Stromal cell of bone marrow (primary cell): ENCODE measurements at regions not wholly inside any gene's neighbourhood (a gene's known extent, or its start where the extent isn't known, plus 50 kb on each side); places are given as distances from the start of the nearest gene placed in this dataset.
A peak's percentile ranks its signal among the peaks of the same experiment; 100 is the strongest.
"Not testable (repeated sequence)": the region's sequence is repeated elsewhere in the genome, so short reads cannot be mapped to it uniquely, and the experiment has no call there.

Source experiments
- DNase-seq: peaks from one replicate; pipeline ENCODE4 v3.0.0-alpha.2; 2012; ENCODE audit warnings: low read depth

- DNase-seq, result no peak
Observed at GRCh38 chr3:107150675-107151074, 226.6 kb upstream of the CCDC54 start.

- no peak for DNase-seq
Observed at GRCh38 chr3:107153981-107154380, 223.3 kb upstream of the CCDC54 start.

- DNase-seq, result no peak
Observed at GRCh38 chr3:107172411-107172810, 204.8 kb upstream of the CCDC54 start.

- no peak for DNase-seq
Observed at GRCh38 chr3:107184375-107184774, 192.9 kb upstream of the CCDC54 start.

- DNase-seq, result no peak
Observed at GRCh38 chr3:107188262-107188661, 189.0 kb upstream of the CCDC54 start.

GRCh38 chr3:107189158-107189791 is 188.0 kb upstream of the CCDC54 start:
- no peak for DNase-seq

DNA sequence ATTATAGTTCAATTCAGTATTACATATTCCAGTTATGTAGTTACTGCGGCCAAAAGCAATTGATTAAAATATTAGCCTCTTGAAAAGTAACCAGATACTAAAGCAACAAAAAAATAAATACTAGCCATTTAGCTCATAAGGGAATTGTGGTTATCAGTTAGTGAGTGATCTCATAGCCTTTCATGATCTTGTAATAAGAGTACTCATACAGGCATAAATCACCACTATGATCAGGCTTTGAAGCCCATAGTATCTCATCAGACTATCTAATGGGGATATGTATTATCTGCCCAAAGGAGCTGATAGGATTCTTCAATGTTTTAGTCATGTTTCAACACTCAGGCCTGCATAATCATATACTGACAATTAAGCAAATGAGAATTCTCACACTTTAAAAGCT is 184.1 kb upstream of the CCDC54 start:
- no peak for DNase-seq

- peak; percentile 78 for DNase-seq
Observed at GRCh38 chr3:107198581-107199181, 178.6 kb upstream of the CCDC54 start.

DNA sequence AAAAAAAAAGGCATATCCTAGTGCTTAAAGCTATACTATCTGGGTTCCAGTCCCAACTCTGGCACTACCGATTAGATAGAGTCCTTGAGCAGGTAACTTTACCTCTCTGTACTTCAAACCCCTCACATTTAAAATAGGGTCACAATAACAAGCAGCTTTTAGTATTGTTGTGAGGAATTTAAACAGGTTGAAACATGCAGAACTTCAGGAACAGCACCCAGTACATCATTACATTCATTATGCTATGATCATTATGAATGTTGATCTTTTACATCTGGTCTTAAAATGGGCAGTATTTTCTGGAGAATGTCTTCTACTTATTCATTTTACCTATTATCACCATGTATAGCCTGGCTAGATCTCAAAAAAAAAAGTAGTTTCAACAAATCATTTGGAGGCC is 176.1 kb upstream of the CCDC54 start:
- no peak for DNase-seq

DNA sequence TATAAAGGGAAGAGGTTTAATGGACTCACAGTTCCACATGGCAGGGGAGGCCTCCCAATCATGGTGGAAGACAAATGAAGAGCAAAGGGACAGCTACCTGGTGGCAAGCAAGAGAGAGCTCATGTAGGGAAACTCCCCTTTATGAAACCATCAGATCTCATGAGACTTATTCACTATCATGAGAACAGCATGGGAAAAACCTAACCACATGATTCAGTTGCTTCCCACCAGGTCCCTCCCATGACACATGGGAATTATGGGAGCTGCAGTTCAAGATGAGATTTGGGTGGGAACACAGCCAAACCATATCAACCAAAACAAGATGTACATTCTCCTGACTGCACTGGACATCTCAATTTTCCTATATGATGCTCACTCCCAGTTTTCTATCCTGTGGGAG is 174.4 kb upstream of the CCDC54 start:
- DNase-seq, result not testable (repeated sequence)

DNA sequence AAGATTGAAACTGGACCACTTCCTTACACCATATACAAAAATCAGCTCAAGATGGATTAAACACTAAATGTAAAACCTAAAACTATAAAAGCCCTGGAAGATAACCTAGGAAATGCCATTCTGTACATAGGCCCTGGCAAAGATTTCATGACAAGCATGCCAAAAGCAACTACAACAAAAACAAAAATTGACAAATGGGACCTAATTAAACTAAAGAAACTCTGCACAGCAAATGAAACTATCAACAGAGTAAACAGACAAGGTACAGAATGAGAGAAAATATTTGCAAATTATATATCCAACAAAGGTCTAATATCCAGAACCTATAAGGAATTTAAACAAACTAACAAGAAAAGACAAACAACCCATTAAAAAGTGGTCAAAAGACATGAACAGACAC is 173.1 kb upstream of the CCDC54 start:
- DNase-seq, result no peak

- no peak for DNase-seq
Observed at GRCh38 chr3:107205358-107205757, 171.9 kb upstream of the CCDC54 start.

DNA sequence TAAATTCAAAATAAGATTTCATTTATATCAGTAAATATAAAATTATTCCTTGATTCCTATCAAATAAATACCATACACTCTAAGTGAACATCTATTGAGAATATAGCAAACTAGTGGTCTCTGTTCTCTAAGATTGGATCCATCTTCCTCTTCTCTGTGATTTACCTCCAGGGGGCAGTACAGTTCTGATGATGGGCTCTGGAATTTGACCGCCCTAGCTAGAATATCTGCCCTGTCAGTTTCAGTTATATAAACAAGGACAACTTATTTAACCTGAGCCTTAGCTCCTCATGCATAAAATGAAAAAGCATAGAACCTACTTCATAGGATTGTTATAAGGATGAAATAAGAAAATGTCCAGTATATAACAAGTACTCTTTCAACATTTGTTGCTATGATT is 171.1 kb upstream of the CCDC54 start:
- DNase-seq, result no peak

DNA sequence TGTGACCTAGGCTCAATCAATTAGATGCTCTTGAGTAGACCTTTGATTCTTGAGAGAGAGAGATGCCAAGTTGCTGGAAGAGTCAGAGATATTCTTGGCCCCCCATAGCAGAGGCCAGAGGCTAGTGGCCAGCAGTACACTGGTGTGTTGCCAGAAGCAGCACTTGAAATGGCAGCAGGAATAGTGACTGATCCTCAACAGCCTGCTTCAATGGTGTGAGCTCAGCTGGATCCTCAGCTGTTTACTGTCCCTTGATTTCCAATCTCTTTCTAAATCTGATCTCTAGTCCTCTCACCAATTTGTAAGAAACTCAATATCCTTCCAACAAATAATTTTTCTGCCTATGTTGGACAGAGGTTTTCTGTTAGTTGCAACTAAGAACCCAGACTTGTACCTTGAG is 170.3 kb upstream of the CCDC54 start:
- DNase-seq, result no peak

GRCh38 chr3:107208100-107208499 is 169.1 kb upstream of the CCDC54 start:
- DNase-seq, result peak; percentile 99

DNA sequence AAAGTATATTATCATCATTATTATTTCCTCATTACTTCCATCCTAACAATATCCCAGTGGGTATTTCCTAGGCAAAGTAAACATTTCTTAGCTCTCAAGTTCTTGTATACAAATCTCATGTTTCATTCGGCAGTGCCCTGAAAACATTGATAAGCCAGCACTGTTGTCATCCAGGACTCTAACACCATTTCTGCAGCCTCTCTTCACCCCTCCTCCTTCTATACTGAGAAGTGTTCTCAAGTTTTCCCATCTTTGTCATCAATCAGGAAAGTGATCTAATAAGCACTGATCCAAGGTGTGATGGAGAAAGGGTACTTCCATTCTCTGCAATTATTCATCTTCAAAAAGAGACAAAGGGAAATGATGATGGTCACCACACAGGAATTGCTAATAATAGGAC is 168.4 kb upstream of the CCDC54 start:
- DNase-seq, result no peak

DNA sequence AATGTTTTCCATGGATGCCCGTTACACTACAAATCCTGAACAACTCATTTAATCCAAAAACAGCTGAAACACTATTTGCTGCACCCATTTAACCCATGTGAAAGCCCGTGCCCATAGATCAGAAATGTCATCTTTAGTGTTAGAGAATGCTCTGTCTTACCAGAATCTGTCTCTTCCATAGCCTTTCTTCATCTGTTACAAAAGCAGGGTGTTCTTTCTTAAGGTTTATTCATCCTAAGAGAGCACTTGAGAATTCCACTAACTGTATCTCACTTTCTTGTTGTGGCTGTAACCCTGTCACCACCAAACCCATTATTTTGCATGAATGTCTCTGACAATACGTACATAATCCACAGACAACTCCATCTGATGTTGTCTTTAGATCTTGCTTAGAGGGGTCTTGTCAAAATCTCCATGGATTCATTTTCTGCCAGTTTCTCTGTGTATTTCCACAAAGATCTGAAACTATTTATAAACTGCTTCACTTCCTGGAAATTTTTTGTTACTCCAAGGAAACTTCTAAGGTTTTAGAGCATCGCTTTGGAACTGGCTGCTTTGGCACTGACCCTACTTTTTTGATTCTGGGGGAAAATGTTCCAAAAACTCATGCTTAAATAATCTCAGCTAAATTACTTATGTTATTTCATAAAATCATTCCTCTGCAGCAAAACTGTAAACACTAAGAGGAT is 167.8 kb upstream of the CCDC54 start:
- no peak for DNase-seq

GRCh38 chr3:107211608-107212007 is 165.6 kb upstream of the CCDC54 start:
- DNase-seq, result no peak

- DNase-seq, result no peak
Observed at GRCh38 chr3:107212618-107213017, 164.6 kb upstream of the CCDC54 start.

GRCh38 chr3:107213044-107213669 is 164.1 kb upstream of the CCDC54 start:
- no peak for DNase-seq

GRCh38 chr3:107216229-107216628 is 161.0 kb upstream of the CCDC54 start:
- no peak for DNase-seq

DNA sequence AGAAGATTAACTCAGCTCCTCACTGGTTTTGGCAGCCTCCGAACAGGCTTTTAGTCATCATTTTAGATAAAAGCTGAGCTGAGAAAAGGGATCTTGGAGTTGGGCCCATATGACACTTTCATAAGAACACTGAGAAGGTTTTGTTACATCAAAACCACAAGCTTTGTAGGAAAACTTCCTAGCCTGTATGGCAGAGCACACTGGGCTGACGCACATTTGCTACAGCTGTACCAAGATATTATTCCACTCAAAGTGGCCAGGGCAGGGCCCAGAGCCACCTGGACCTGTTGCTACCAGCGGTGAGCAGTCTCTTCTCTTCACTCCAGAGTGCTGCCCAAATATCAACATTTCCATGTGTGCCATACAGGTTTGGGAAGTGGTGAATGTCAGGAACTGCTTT is 160.5 kb upstream of the CCDC54 start:
- DNase-seq, result peak; percentile 94

DNA sequence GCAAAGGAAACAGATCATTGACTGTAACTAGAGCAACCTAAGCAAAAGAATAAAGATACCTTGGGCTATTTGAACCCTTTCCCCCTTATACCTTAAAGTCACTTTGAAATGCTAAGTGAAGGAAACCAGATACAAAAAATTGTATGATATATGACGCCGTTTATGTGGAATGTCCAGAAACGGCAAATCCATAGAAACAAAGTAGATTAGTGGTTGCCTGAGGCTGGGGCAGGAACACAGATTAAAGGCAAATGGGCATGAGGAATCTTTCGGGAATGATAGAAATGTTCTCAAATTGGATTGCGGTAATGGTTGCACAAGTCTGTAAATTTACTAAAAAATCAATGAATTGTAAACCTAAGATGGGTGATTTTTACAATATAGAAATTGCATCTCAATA is 160.1 kb upstream of the CCDC54 start:
- DNase-seq, result peak; percentile 54
